ENCODE measurements at regions not wholly inside any gene's neighbourhood (a gene's known extent, or its start where the extent isn't known, plus 50 kb on each side); places are given as distances from the start of the nearest gene placed in this dataset.

- Histone ChIP-seq H3K79me1 (ENCODE audit: insufficient read depth, low read depth, low read length, poor library complexity, severe bottlenecking) (no peaks in the 10 kb centered on the region), H3K4me2 (ENCODE audit: insufficient read depth, insufficient read length, low read length) (no peak overlapping the region), H2BK20ac (ENCODE audit: low read depth, low read length, poor library complexity, severe bottlenecking) (no peak overlapping the region), H3K79me2 (ENCODE audit: insufficient read depth, low read length) (no peaks in the 10 kb centered on the region), H3K14ac (ENCODE audit: insufficient read depth, low read length) (no peak overlapping the region), H3K18ac (ENCODE audit: insufficient read length, low read depth, low read length) (no peak overlapping the region), H3K56ac (ENCODE audit: insufficient read length, low read depth, low read length) (no peak overlapping the region), H2AK5ac (ENCODE audit: insufficient read length, low read length) (no peak overlapping the region), H4K20me1 (ENCODE audit: control insufficient read depth, insufficient read depth, insufficient read length) (no peaks in the 10 kb centered on the region), H3K27me3 (ENCODE audit: insufficient read depth, low read length) (no peaks in the 10 kb centered on the region), H2AFZ (ENCODE audit: low read length) (no peak overlapping the region), H4K5ac (ENCODE audit: insufficient read length, low read depth, low read length) (no peak overlapping the region), H3T11ph (ENCODE audit: low read length) (no peak overlapping the region), H3K9me3 (ENCODE audit: control insufficient read depth, low read depth, low read length) (no peaks in the 10 kb centered on the region), H3K4ac (ENCODE audit: low read depth, low read length) (no peak overlapping the region), H2BK120ac (ENCODE audit: low read depth, low read length, poor library complexity, severe bottlenecking) (no peak overlapping the region), H3K23me2 (ENCODE audit: insufficient read length, low read depth, low read length, poor library complexity, severe bottlenecking) (no peaks in the 10 kb centered on the region), H3K9ac (ENCODE audit: extremely low read depth, insufficient read length, low read length) (no peak overlapping the region), H4K91ac (ENCODE audit: insufficient read length, low read depth, low read length) (no peak overlapping the region), H3K23ac (ENCODE audit: insufficient read length, low read depth, low read length) (no peak overlapping the region), H3K4me1 (ENCODE audit: insufficient read depth, low read length) (no peaks in the 10 kb centered on the region), H4K8ac (replicated peaks; ENCODE audit: insufficient read length, low read depth, low read length) (no peak overlapping the region), H2BK12ac (ENCODE audit: insufficient read length, low read depth, low read length) (no peak overlapping the region), H2BK15ac (ENCODE audit: low read depth, low read length) (no peak overlapping the region), H3K27ac (ENCODE audit: insufficient read length, low read depth, low read length) (no peak overlapping the region), H2BK5ac (ENCODE audit: insufficient read length, low read length) (no peak overlapping the region)
- DNase-seq = no peak
- TF ChIP-seq CTCF (conservative IDR thresholded peaks at IDR 0.05) = no peak
- no peak overlapping the region for H3K4me3 Mint-ChIP-seq
- no peaks in the 10 kb centered on the region for H3K36me3 Mint-ChIP-seq (ENCODE audit: insufficient read depth in 1 of 3, low read depth in 3 of 3)
- no CpG with 5 or more reads among the region's 1 CpG for WGBS (ENCODE audit: extremely low coverage, insufficient read length, low lambda C conversion rate)
- H3K27ac Mint-ChIP-seq = no peak overlapping the region
- peaks cover 0 to 4% of the 10 kb centered on the region in 2 experiments; a peak in 1 of 4 replicates for H3K4me1 Mint-ChIP-seq
- no peaks in the 10 kb centered on the region; a peak in 1 of 5 replicates for H3K9me3 Mint-ChIP-seq
- H3K27me3 Mint-ChIP-seq (ENCODE audit: low read depth) = no peaks in the 10 kb centered on the region
Observed at GRCh38 chr2:196426122-196426521, 213.4 kb upstream of the CCDC150 start.

All from H9 (cell line).